ENCODE measurements at regions not wholly inside any gene's neighbourhood (a gene's known extent, or its start where the extent isn't known, plus 50 kb on each side); places are given as distances from the start of the nearest gene placed in this dataset.
A peak's percentile ranks its signal among the peaks of the same experiment; 100 is the strongest.

- Histone ChIP-seq H2BK120ac (ENCODE audit: low read depth, low read length) (no peak overlapping the region), H3K14ac (ENCODE audit: low read length) (no peak overlapping the region), H3K9ac (ENCODE audit: low read depth, low read length, poor library complexity) (no peak overlapping the region), H3K18ac (ENCODE audit: low read length) (no peak overlapping the region), H2AK5ac (ENCODE audit: low read depth, low read length) (no peak overlapping the region), H3K4me3 (ENCODE audit: low read length in 2 of 2) (no peak overlapping the region), H3K27ac (replicated peaks; ENCODE audit: low read length) (no peak overlapping the region), H3K23ac (ENCODE audit: low read depth, low read length, poor library complexity) (no peak overlapping the region), H2BK12ac (ENCODE audit: low read length) (no peak overlapping the region), H3K36me3 (replicated peaks in 1 of 2; ENCODE audit: control insufficient read depth in 2 of 2, insufficient read depth in 2 of 2, low read length in 2 of 2) (no peaks in the 10 kb centered on the region), H2BK5ac (ENCODE audit: low read length) (no peak overlapping the region), H2BK15ac (ENCODE audit: low read length) (no peak overlapping the region), H3K4me1 (ENCODE audit: control insufficient read depth in 2 of 2, insufficient read depth in 1 of 2, low read depth in 1 of 2, low read length in 2 of 2) (no peaks in the 10 kb centered on the region), H4K91ac (ENCODE audit: low read depth, low read length, poor library complexity) (no peak overlapping the region), H3K9me3 (replicated peaks in 1 of 2; ENCODE audit: control insufficient read depth in 2 of 2, insufficient read depth in 1 of 2, low read depth in 1 of 2, low read length in 2 of 2) (no peaks in the 10 kb centered on the region), H3K79me1 (ENCODE audit: low read depth, low read length) (no peaks in the 10 kb centered on the region), H3K27me3 (ENCODE audit: control insufficient read depth in 3 of 3, insufficient read depth in 3 of 3, low read depth in 1 of 3, low read length in 3 of 3) (no peaks in the 10 kb centered on the region), H2AFZ (ENCODE audit: low read length) (no peak overlapping the region), H3K4ac (ENCODE audit: low read length) (no peak overlapping the region), H3K4me2 (ENCODE audit: insufficient read depth, low read length, poor library complexity, severe bottlenecking) (no peak overlapping the region), H4K8ac (ENCODE audit: low read depth, low read length) (no peak overlapping the region)
- no CpG with 5 or more reads among the region's 2 CpGs for WGBS, 2 donors (ENCODE audit: extremely low coverage in 2 of 2, insufficient read length in 2 of 2, insufficient replicate concordance in 1 of 2)
- no peak for DNase-seq (ENCODE audit: low spot score)
Observed at GRCh38 chr1:72399807-72400206, 117.5 kb upstream of the NEGR1 start.

GRCh38 chr1:72397786-72398185 is 115.4 kb upstream of the NEGR1 start:
- H3K18ac ChIP-seq (ENCODE audit: low read length), result no peak overlapping the region
- H2AFZ ChIP-seq (ENCODE audit: low read length), result no peak overlapping the region
- H2BK5ac ChIP-seq (ENCODE audit: low read length), result no peak overlapping the region
- H3K79me1 ChIP-seq (ENCODE audit: low read depth, low read length), result no peaks in the 10 kb centered on the region
- H2BK120ac ChIP-seq (ENCODE audit: low read depth, low read length), result no peak overlapping the region
- H2BK12ac ChIP-seq (ENCODE audit: low read length), result no peak overlapping the region
- H3K9ac ChIP-seq (ENCODE audit: low read depth, low read length, poor library complexity), result no peak overlapping the region
- H2AK5ac ChIP-seq (ENCODE audit: low read depth, low read length), result no peak overlapping the region
- no peak overlapping the region for H3K4me3 ChIP-seq (ENCODE audit: low read length in 2 of 2)
- no peak overlapping the region for H4K91ac ChIP-seq (ENCODE audit: low read depth, low read length, poor library complexity)
- no peak overlapping the region for H2BK15ac ChIP-seq (ENCODE audit: low read length)
- H3K27me3 ChIP-seq (ENCODE audit: control insufficient read depth in 3 of 3, insufficient read depth in 3 of 3, low read depth in 1 of 3, low read length in 3 of 3), result no peaks in the 10 kb centered on the region
- H3K14ac ChIP-seq (ENCODE audit: low read length), result no peak overlapping the region
- no peak overlapping the region for H3K23ac ChIP-seq (ENCODE audit: low read depth, low read length, poor library complexity)
- no peak overlapping the region for H3K27ac ChIP-seq (replicated peaks; ENCODE audit: low read length)
- no peak overlapping the region for H4K8ac ChIP-seq (ENCODE audit: low read depth, low read length)
- no peaks in the 10 kb centered on the region for H3K9me3 ChIP-seq (replicated peaks in 1 of 2; ENCODE audit: control insufficient read depth in 2 of 2, insufficient read depth in 1 of 2, low read depth in 1 of 2, low read length in 2 of 2)
- DNase-seq (ENCODE audit: low spot score), result no peak
- no peaks in the 10 kb centered on the region for H3K36me3 ChIP-seq (replicated peaks in 1 of 2; ENCODE audit: control insufficient read depth in 2 of 2, insufficient read depth in 2 of 2, low read length in 2 of 2)
- H3K4me1 ChIP-seq (ENCODE audit: control insufficient read depth in 2 of 2, insufficient read depth in 1 of 2, low read depth in 1 of 2, low read length in 2 of 2), result no peaks in the 10 kb centered on the region
- no peak overlapping the region for H3K4me2 ChIP-seq (ENCODE audit: insufficient read depth, low read length, poor library complexity, severe bottlenecking)
- no peak overlapping the region for H3K4ac ChIP-seq (ENCODE audit: low read length)

GRCh38 chr1:72394457-72394856 is 112.1 kb upstream of the NEGR1 start:
- Histone ChIP-seq H2BK12ac (ENCODE audit: low read length) (no peak overlapping the region), H3K23ac (ENCODE audit: low read depth, low read length, poor library complexity) (no peak overlapping the region), H3K27ac (replicated peaks; ENCODE audit: low read length) (no peak overlapping the region), H2BK120ac (ENCODE audit: low read depth, low read length) (no peak overlapping the region), H3K79me1 (ENCODE audit: low read depth, low read length) (no peaks in the 10 kb centered on the region), H3K9me3 (replicated peaks in 1 of 2; ENCODE audit: control insufficient read depth in 2 of 2, insufficient read depth in 1 of 2, low read depth in 1 of 2, low read length in 2 of 2) (no peaks in the 10 kb centered on the region), H3K18ac (ENCODE audit: low read length) (no peak overlapping the region), H3K4me1 (ENCODE audit: control insufficient read depth in 2 of 2, insufficient read depth in 1 of 2, low read depth in 1 of 2, low read length in 2 of 2) (no peaks in the 10 kb centered on the region), H3K14ac (ENCODE audit: low read length) (no peak overlapping the region), H2AK5ac (ENCODE audit: low read depth, low read length) (no peak overlapping the region), H4K91ac (ENCODE audit: low read depth, low read length, poor library complexity) (no peak overlapping the region), H3K36me3 (replicated peaks in 1 of 2; ENCODE audit: control insufficient read depth in 2 of 2, insufficient read depth in 2 of 2, low read length in 2 of 2) (no peaks in the 10 kb centered on the region), H2AFZ (ENCODE audit: low read length) (peak overlapping the region; percentile 62), H4K8ac (ENCODE audit: low read depth, low read length) (no peak overlapping the region), H3K4me3 (ENCODE audit: low read length in 2 of 2) (no peak overlapping the region), H3K27me3 (ENCODE audit: control insufficient read depth in 3 of 3, insufficient read depth in 3 of 3, low read depth in 1 of 3, low read length in 3 of 3) (no peaks in the 10 kb centered on the region), H3K4ac (ENCODE audit: low read length) (no peak overlapping the region), H3K4me2 (ENCODE audit: insufficient read depth, low read length, poor library complexity, severe bottlenecking) (no peak overlapping the region), H3K9ac (ENCODE audit: low read depth, low read length, poor library complexity) (no peak overlapping the region), H2BK5ac (ENCODE audit: low read length) (no peak overlapping the region), H2BK15ac (ENCODE audit: low read length) (no peak overlapping the region)
- no CpG with 5 or more reads among the region's 3 CpGs for WGBS, 2 donors (ENCODE audit: extremely low coverage in 2 of 2, insufficient read length in 2 of 2, insufficient replicate concordance in 1 of 2)
- DNase-seq (ENCODE audit: low spot score), result no peak

GRCh38 chr1:72379072-72379471 is 96.7 kb upstream of the NEGR1 start:
- Histone ChIP-seq H2BK120ac (ENCODE audit: low read depth, low read length) (no peak overlapping the region), H3K79me1 (ENCODE audit: low read depth, low read length) (no peaks in the 10 kb centered on the region), H3K4ac (ENCODE audit: low read length) (no peak overlapping the region), H2BK15ac (ENCODE audit: low read length) (no peak overlapping the region), H3K27ac (replicated peaks; ENCODE audit: low read length) (no peak overlapping the region), H2BK12ac (ENCODE audit: low read length) (no peak overlapping the region), H3K14ac (ENCODE audit: low read length) (no peak overlapping the region), H3K9me3 (replicated peaks in 1 of 2; ENCODE audit: control insufficient read depth in 2 of 2, insufficient read depth in 1 of 2, low read depth in 1 of 2, low read length in 2 of 2) (no peaks in the 10 kb centered on the region), H3K18ac (ENCODE audit: low read length) (no peak overlapping the region), H3K23ac (ENCODE audit: low read depth, low read length, poor library complexity) (no peak overlapping the region), H2AFZ (ENCODE audit: low read length) (no peak overlapping the region), H3K4me3 (ENCODE audit: low read length in 2 of 2) (no peak overlapping the region), H2BK5ac (ENCODE audit: low read length) (no peak overlapping the region), H3K4me2 (ENCODE audit: insufficient read depth, low read length, poor library complexity, severe bottlenecking) (no peak overlapping the region), H3K9ac (ENCODE audit: low read depth, low read length, poor library complexity) (no peak overlapping the region), H4K91ac (ENCODE audit: low read depth, low read length, poor library complexity) (no peak overlapping the region), H3K4me1 (ENCODE audit: control insufficient read depth in 2 of 2, insufficient read depth in 1 of 2, low read depth in 1 of 2, low read length in 2 of 2) (no peaks in the 10 kb centered on the region), H3K27me3 (ENCODE audit: control insufficient read depth in 3 of 3, insufficient read depth in 3 of 3, low read depth in 1 of 3, low read length in 3 of 3) (no peaks in the 10 kb centered on the region), H2AK5ac (ENCODE audit: low read depth, low read length) (no peak overlapping the region), H4K8ac (ENCODE audit: low read depth, low read length) (no peak overlapping the region), H3K36me3 (replicated peaks in 1 of 2; ENCODE audit: control insufficient read depth in 2 of 2, insufficient read depth in 2 of 2, low read length in 2 of 2) (no peaks in the 10 kb centered on the region)
- WGBS, 2 donors (ENCODE audit: extremely low coverage in 2 of 2, insufficient read length in 2 of 2, insufficient replicate concordance in 1 of 2), result no CpG with 5 or more reads among the region's 2 CpGs
- DNase-seq (ENCODE audit: low spot score), result no peak
